ENCODE measurements at regions not wholly inside any gene's neighbourhood (a gene's known extent, or its start where the extent isn't known, plus 50 kb on each side); places are given as distances from the start of the nearest gene placed in this dataset.

DNA sequence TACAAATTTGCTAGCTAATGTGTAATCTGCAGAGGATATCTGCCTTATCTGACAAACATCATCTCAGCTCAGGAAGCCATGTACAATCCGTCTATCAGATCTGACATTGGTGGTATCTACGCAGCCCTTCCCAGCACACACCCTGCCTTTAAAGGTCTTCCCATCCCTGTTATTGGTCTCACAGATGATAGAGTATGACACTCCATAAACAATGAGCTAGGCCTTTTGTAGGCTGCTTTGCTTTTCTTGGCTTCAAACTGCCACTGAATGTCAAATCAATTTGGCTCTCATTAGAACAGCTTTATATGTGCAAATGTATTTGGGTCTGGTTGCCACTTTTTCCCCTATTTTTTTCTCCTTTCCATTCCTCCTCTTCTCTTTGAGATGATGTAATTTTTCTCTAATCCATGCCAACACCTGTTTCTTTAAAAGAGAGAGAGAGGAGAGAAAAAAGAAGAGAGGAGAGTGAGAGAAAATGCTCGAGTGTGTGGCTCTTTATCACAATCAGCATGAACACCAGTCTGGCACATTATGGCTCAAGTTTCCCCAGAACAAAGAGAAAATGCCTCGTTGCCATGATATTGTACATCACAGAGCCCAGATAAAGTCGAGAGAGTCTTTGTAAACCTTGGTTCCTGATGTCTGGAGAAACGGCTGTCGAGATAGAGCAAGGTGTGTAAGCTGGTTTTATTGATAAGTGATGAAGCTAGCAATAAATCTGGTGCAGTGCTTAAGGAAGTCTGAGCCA, 80.8 kb upstream of the DPH6 start:
- Histone ChIP-seq H2AFZ (ENCODE audit: control insufficient read depth, low read depth, low read length) (no peak overlapping the region), H3K79me2 (ENCODE audit: control insufficient read depth, insufficient read depth, low read length) (no peaks in the 10 kb centered on the region), H3K36me3 (ENCODE audit: control insufficient read depth in 2 of 2, insufficient read depth in 2 of 2, low read length in 1 of 2) (no peaks in the 10 kb centered on the region), H3K27me3 (replicated peaks in 1 of 2; ENCODE audit: control insufficient read depth in 2 of 2, insufficient read depth in 2 of 2, low read length in 1 of 2) (no peaks in the 10 kb centered on the region), H3K4me1 (ENCODE audit: control insufficient read depth, insufficient read depth, low read length) (no peaks in the 10 kb centered on the region), H3K9ac (ENCODE audit: control insufficient read depth, insufficient read depth, low read length) (no peak overlapping the region), H4K20me1 (ENCODE audit: control insufficient read depth, insufficient read depth) (no peaks in the 10 kb centered on the region), H3K27ac (ENCODE audit: control insufficient read depth, insufficient read depth) (no peak overlapping the region), H3K9me3 (replicated peaks; ENCODE audit: control insufficient read depth, insufficient read depth, low read length) (no peaks in the 10 kb centered on the region), H3K4me2 (ENCODE audit: control insufficient read depth, insufficient read depth) (no peak overlapping the region), H3K4me3 (no peak overlapping the region)
- ChIA-PET RAD21 (ENCODE audit: unreplicated experiment) (no interaction called here), CTCF (interaction anchor here (1.3 kb wide), 1 partner anchor 125 kb away, joined by 4 read pairs; no protein-coding TSS in a partner anchor), POLR2A (interaction anchor here (0.5 kb wide), 1 partner anchor 604 kb away, joined by 3 read pairs; no protein-coding TSS in a partner anchor), SMC1A (ENCODE audit: uncharacterized antibody, unreplicated experiment) (interaction anchor here (0.9 to 1.4 kb wide), 3 partner anchors 8 to 176 kb away, joined by 3 read pairs; no protein-coding TSS in a partner anchor)
- WGBS (ENCODE audit: insufficient coverage, insufficient replicate concordance, low lambda C conversion rate, missing lambda C conversion rate): 6% methylated on average over 7 of the region's 7 CpGs
- TF ChIP-seq CHD1 (IDR thresholded peaks at IDR 0.05; ENCODE audit: low read depth, low read length) (no peak), CTCF (IDR thresholded peaks at IDR 0.05 in 2 of 3, conservative IDR thresholded peaks at IDR 0.05 in 1 of 3; ENCODE audit: control insufficient read depth in 2 of 3, extremely low read depth in 1 of 3, insufficient read depth in 1 of 3, low read depth in 3 of 3, low read length in 3 of 3) (no peak), BHLHE40 (IDR thresholded peaks at IDR 0.05; ENCODE audit: borderline replicate concordance in 1 of 2, low read depth in 2 of 2, low read length in 1 of 2) (no peak), SMARCA5 (IDR thresholded peaks at IDR 0.05) (no peak), ZNF622 (IDR thresholded peaks at IDR 0.05) (no peak), MYC (IDR thresholded peaks at IDR 0.05; ENCODE audit: insufficient read depth, insufficient read length, insufficient replicate concordance, low read length, severe bottlenecking) (no peak), PML (IDR thresholded peaks at IDR 0.05; ENCODE audit: low read length) (no peak)
- in situ Hi-C loops (cut with MboI) (no loop called here), intact Hi-C loops (cut with micrococcal nuclease; ENCODE audit: unreplicated experiment) (no loop called here)
- no peak for FAIRE-seq
- no TSS peak for BruUV-seq (replicated peaks)
- no peak for DNase-seq (ENCODE audit: low read depth, low spot score)
- ATAC-seq: no peak

Measured in GM12878 (cell line).